ENCODE measurements at regions not wholly inside any gene's neighbourhood (a gene's known extent, or its start where the extent isn't known, plus 50 kb on each side); places are given as distances from the start of the nearest gene placed in this dataset. TPM values are rescaled to one million over a fixed set of nuclear protein-coding genes. Genes with fewer than 3 reads are reported as not detected.
A peak's percentile ranks its signal among the peaks of the same experiment; 100 is the strongest.

- peak; percentile 81 for DNase-seq
Measured at GRCh38 chr12:98439471-98439951, 75.9 kb upstream of the TMPO start.

- peak; percentile 95 for DNase-seq
Measured at GRCh38 chr12:98439981-98440581, 75.3 kb upstream of the TMPO start.

GRCh38 chr12:98446060-98446459, 69.3 kb upstream of the TMPO start:
- DNase-seq = no peak

GRCh38 chr12:98446682-98447081, 68.7 kb upstream of the TMPO start:
- DNase-seq = no peak

- no peak for DNase-seq
Measured at GRCh38 chr12:98449584-98449983, 65.8 kb upstream of the TMPO start.

- DNase-seq = no peak
Measured at GRCh38 chr12:98453070-98453469, 62.3 kb upstream of the TMPO start.

- no peak for DNase-seq
Measured at GRCh38 chr12:98453492-98453891, 61.9 kb upstream of the TMPO start.

GRCh38 chr12:98456041-98456440, 59.3 kb upstream of the TMPO start:
- no peak for DNase-seq

GRCh38 chr12:98456576-98457573, 58.5 kb upstream of the TMPO start:
- no peak for DNase-seq

- DNase-seq = no peak
Measured at GRCh38 chr12:98464190-98464589, 51.2 kb upstream of the TMPO start.

GRCh38 chr12:98465505-98465904, 49.9 kb upstream of the TMPO start:
- no peak for DNase-seq

Small RNA genes in the stretch of these regions (small RNA-seq; reads per million reads assigned to genes)
- gene AC018659.1 (ENCODE audit: low replicate concordance) = not detected
- gene MIR4303 (ENCODE audit: low replicate concordance) = not detected
- not detected for gene MIR4495 (ENCODE audit: low replicate concordance)
- 0.07 reads per million for gene RNU4-41P (ENCODE audit: low replicate concordance)
- gene RNU6-36P (ENCODE audit: low replicate concordance) = not detected

Measured in skin of body (tissue), 2 donors.